Lower lobe of right lung (tissue), 2 donors: ENCODE measurements at regions not wholly inside any gene's neighbourhood (a gene's known extent, or its start where the extent isn't known, plus 50 kb on each side); places are given as distances from the start of the nearest gene placed in this dataset.
"Not testable (repeated sequence)": the region's sequence is repeated elsewhere in the genome, so short reads cannot be mapped to it uniquely, and the experiment has no call there.

Experiments used
- ATAC-seq, 2 donors: fragments of 200-7000 bp; cut with Tn5 transposase; one replicate each; pipeline ENCODE4 v1.9.1; 2020 to 2022; ENCODE audit warnings: mild to moderate bottlenecking in 2 of 2, moderate library complexity in 2 of 2
- DNase-seq: peaks from one replicate; pipeline ENCODE4 v3.0.0-alpha.2; 2020
- H3K27ac ChIP-seq: fragments of 200-600 bp; one replicate; pipeline ENCODE4 v1.8.0; 2022
- H3K27me3 ChIP-seq: fragments of 200-600 bp; one replicate; pipeline ENCODE4 v1.8.0; 2022; ENCODE audit warnings: low read depth
- H3K36me3 ChIP-seq: fragments of 200-600 bp; one replicate; pipeline ENCODE4 v1.8.0; 2022; ENCODE audit warnings: mild to moderate bottlenecking
- H3K4me1 ChIP-seq: fragments of 200-600 bp; one replicate; pipeline ENCODE4 v1.8.0; 2022
- H3K4me3 ChIP-seq: fragments of 200-600 bp; one replicate; pipeline ENCODE4 v1.8.0; 2022; ENCODE audit warnings: mild to moderate bottlenecking
- H3K9me3 ChIP-seq: fragments of 200-600 bp; one replicate; pipeline ENCODE4 v1.8.0; 2022
- CTCF ChIP-seq: fragments of 200-600 bp; IDR thresholded peaks from one replicate; pipeline ENCODE4 v1.8.0; 2022; ENCODE audit warnings: antibody characterized with exemption, mild to moderate bottlenecking
- intact Hi-C: fragments of 100-400 bp; cut with DNase I; formaldehyde crosslinking; loops from one replicate; pipeline ENCODE4 v1.11.0; 2022
- donor health status: DM: no; HTN: yes; CAD: no; lungs with severe emphysema.

- Histone ChIP-seq H3K4me3 (no peak overlapping the region), H3K27me3 (no peaks in the 10 kb centered on the region), H3K36me3 (no peaks in the 10 kb centered on the region), H3K4me1 (peaks cover 4% of the 10 kb centered on the region), H3K27ac (no peak overlapping the region), H3K9me3 (no peaks in the 10 kb centered on the region)
- intact Hi-C loops = no loop called here
- no peak for TF ChIP-seq CTCF
- DNase-seq (no peak), ATAC-seq (no peak)
Observed at GRCh38 chr3:178203650-178204049, 332.6 kb upstream of the KCNMB2 start.

- Histone ChIP-seq H3K27ac (no peak overlapping the region), H3K36me3 (no peaks in the 10 kb centered on the region), H3K27me3 (no peaks in the 10 kb centered on the region), H3K9me3 (no peaks in the 10 kb centered on the region), H3K4me3 (no peak overlapping the region), H3K4me1 (peaks cover 4% of the 10 kb centered on the region)
- ATAC-seq = no peak
- intact Hi-C loops = no loop called here
- TF ChIP-seq CTCF = no peak
- no peak for DNase-seq
Observed at GRCh38 chr3:178205740-178206139, 330.5 kb upstream of the KCNMB2 start.

- Histone ChIP-seq H3K4me3 (no peak overlapping the region), H3K4me1 (peaks cover 4% of the 10 kb centered on the region), H3K9me3 (no peaks in the 10 kb centered on the region), H3K27ac (no peak overlapping the region), H3K36me3 (no peaks in the 10 kb centered on the region), H3K27me3 (no peaks in the 10 kb centered on the region)
- DNase-seq (no peak), ATAC-seq (no peak)
- intact Hi-C loops = no loop called here
- TF ChIP-seq CTCF = no peak
Observed at GRCh38 chr3:178206521-178206920, 329.7 kb upstream of the KCNMB2 start.

- H3K36me3 ChIP-seq, ATAC-seq, intact Hi-C loops, DNase-seq, H3K27me3 ChIP-seq, H3K27ac ChIP-seq, H3K4me3 ChIP-seq, H3K4me1 ChIP-seq, H3K9me3 ChIP-seq: not testable (repeated sequence)
Observed at GRCh38 chr3:178207161-178207560, 329.1 kb upstream of the KCNMB2 start.

GRCh38 chr3:178207627-178208026 is 328.6 kb upstream of the KCNMB2 start:
- ATAC-seq, H3K4me3 ChIP-seq, intact Hi-C loops, H3K4me1 ChIP-seq, H3K9me3 ChIP-seq, H3K27ac ChIP-seq, DNase-seq, H3K27me3 ChIP-seq, H3K36me3 ChIP-seq: not testable (repeated sequence)

- H3K27ac ChIP-seq, H3K4me3 ChIP-seq, H3K27me3 ChIP-seq, intact Hi-C loops, H3K36me3 ChIP-seq, H3K4me1 ChIP-seq, ATAC-seq, H3K9me3 ChIP-seq, DNase-seq: not testable (repeated sequence)
Observed at GRCh38 chr3:178209116-178209515, 327.1 kb upstream of the KCNMB2 start.

- ATAC-seq, H3K27ac ChIP-seq, intact Hi-C loops, DNase-seq, H3K4me1 ChIP-seq, H3K36me3 ChIP-seq, H3K9me3 ChIP-seq, H3K4me3 ChIP-seq, H3K27me3 ChIP-seq: not testable (repeated sequence)
Observed at GRCh38 chr3:178209618-178210017, 326.6 kb upstream of the KCNMB2 start.

- H3K9me3 ChIP-seq, H3K4me1 ChIP-seq, ATAC-seq, H3K27me3 ChIP-seq, H3K36me3 ChIP-seq, H3K4me3 ChIP-seq, intact Hi-C loops, DNase-seq, H3K27ac ChIP-seq: not testable (repeated sequence)
Observed at GRCh38 chr3:178211086-178211485, 325.1 kb upstream of the KCNMB2 start.
